BE2C (cell line): ENCODE measurements at regions not wholly inside any gene's neighbourhood (a gene's known extent, or its start where the extent isn't known, plus 50 kb on each side); places are given as distances from the start of the nearest gene placed in this dataset.

Experiments used
- DNase-seq: peaks from one replicate; pipeline ENCODE4 v3.0.0-alpha.2; 2020
- H3K27me3 ChIP-seq: fragments of 250-450 bp; sonication (Bioruptor Pico); 2 replicates; pipeline ENCODE4 v1.5.1; 2020; ENCODE audit warnings: mild to moderate bottlenecking
- H3K36me3 ChIP-seq: fragments of 250-450 bp; sonication (Bioruptor Pico); 2 replicates; pipeline ENCODE4 v1.5.1; 2020; ENCODE audit warnings: mild to moderate bottlenecking
- H3K4me1 ChIP-seq: fragments of 250-450 bp; sonication (Bioruptor Pico); 2 replicates; pipeline ENCODE4 v1.5.1; 2020
- H3K4me3 ChIP-seq: 2 replicates; pipeline ENCODE4 v1.5.1; 2011; ENCODE audit warnings: low read depth, low read length
- H3K9me3 ChIP-seq: fragments of 250-450 bp; sonication (Bioruptor Pico); 2 replicates; pipeline ENCODE4 v1.5.1; 2020
- TF ChIP-seq, protein P1 (sequence below): IDR thresholded peaks from 2 replicates; pipeline ENCODE4 v1.5.1; 2012; ENCODE audit warnings: mild to moderate bottlenecking, low read depth, low read length

DNA sequence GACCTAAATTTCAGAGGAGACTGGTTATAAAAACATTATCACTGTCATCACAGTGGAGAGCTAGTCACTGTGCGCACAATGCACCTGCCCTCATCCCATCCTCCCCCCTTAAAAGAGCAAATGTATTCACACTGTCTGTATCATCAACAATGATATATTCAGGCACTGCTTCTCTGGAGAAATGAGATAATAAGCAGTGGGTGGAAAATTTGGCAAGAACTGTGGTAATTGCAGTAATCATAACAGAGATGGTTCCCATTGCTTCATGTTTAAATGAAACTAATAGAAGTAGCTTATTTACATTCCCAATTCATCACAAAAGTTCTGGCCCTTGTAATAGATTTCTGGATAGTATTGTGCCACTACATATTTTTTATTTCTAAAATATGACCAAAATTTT lies 867.4 kb upstream of the ADGRL2 start:
- TF ChIP-seq, protein P1, sequence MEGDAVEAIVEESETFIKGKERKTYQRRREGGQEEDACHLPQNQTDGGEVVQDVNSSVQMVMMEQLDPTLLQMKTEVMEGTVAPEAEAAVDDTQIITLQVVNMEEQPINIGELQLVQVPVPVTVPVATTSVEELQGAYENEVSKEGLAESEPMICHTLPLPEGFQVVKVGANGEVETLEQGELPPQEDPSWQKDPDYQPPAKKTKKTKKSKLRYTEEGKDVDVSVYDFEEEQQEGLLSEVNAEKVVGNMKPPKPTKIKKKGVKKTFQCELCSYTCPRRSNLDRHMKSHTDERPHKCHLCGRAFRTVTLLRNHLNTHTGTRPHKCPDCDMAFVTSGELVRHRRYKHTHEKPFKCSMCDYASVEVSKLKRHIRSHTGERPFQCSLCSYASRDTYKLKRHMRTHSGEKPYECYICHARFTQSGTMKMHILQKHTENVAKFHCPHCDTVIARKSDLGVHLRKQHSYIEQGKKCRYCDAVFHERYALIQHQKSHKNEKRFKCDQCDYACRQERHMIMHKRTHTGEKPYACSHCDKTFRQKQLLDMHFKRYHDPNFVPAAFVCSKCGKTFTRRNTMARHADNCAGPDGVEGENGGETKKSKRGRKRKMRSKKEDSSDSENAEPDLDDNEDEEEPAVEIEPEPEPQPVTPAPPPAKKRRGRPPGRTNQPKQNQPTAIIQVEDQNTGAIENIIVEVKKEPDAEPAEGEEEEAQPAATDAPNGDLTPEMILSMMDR: no peak
- no peak overlapping the region for H3K4me3 ChIP-seq
- no peaks in the 10 kb centered on the region for H3K36me3 ChIP-seq

DNA sequence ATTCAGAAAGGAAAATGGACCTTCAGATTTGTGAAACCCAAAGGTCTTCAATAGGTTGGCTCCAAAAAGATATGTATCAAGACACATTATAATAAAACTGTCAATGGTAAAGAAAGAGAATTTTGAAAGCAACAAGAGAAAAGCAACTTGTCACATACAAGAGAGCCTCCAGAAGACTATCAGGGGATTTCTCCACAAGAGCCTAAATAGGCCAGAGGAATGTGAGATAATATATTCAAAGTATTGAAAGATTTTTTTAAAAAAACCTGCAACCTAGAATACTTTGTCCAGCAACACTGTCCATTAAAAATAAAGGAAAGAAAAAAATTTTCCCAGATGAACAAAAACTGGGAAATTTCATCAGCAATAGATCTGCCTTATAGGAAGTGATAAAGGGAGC lies 869.6 kb upstream of the ADGRL2 start:
- TF ChIP-seq, protein P1: no peak
- no peak for DNase-seq
- H3K9me3 ChIP-seq: no peaks in the 10 kb centered on the region
- H3K27me3 ChIP-seq: no peaks in the 10 kb centered on the region
- H3K36me3 ChIP-seq: no peaks in the 10 kb centered on the region
- H3K4me3 ChIP-seq: no peak overlapping the region
- H3K4me1 ChIP-seq: no peaks in the 10 kb centered on the region

More for the DNA sequence above, 867.4 kb upstream of the ADGRL2 start:
- Histone ChIP-seq H3K27me3 (no peaks in the 10 kb centered on the region), H3K4me1 (no peaks in the 10 kb centered on the region), H3K9me3 (no peaks in the 10 kb centered on the region)
- no peak for DNase-seq

DNA sequence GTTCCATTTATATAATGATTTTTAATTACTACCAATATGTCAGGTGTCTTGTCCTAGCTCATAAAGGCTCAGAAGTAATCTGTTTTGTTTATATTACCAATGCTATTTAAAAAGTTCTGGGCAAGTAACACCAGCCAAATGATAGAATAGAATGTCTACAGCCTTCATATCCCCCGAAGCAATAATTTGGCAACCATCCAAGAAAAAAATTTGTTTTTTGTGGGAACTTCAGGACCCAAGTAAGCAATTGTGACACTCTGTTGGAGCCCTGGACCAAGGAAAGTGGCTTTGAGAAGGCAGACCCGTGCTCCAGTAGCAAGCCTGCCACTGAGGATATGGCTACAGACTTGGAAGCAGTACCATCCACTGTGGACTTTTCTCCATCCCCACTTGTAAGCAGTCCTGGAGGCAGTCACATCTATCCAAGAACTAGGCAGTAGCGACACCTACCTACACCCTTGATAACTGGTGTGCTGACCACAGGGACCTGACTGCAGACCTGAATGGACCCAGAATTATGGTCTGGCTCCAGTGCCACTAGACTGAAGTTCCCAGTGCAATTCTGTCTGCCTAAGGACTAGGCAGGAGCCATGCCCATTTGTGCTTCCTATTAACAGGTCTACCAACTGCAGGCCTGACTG lies 870.7 kb upstream of the ADGRL2 start:
- TF ChIP-seq, protein P1: no peak
- Histone ChIP-seq H3K9me3 (no peaks in the 10 kb centered on the region), H3K36me3 (no peaks in the 10 kb centered on the region), H3K4me3 (no peak overlapping the region), H3K4me1 (no peaks in the 10 kb centered on the region), H3K27me3 (no peaks in the 10 kb centered on the region)
- no peak for DNase-seq

DNA sequence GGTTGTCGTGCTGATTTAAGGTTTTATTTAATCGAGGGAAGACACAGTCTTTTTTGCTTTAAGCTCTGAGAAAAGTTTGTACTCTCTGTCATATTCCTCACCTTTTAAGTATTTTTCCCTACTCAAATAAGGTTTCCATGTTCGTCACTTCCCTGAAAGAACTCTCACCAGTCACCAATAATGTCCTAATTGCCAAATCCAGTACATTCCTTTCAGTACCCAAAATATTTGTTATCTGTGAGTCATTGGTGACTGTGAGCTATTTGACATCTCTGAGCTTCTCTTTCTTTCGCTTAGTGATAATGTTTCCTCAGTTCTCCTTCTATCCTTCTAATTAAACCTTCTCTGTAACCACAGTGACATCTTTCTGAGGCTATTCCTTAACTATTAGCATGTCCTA lies 874.2 kb upstream of the ADGRL2 start:
- no peak for DNase-seq
- no peaks in the 10 kb centered on the region for H3K9me3 ChIP-seq
- TF ChIP-seq, protein P1: no peak
- no peaks in the 10 kb centered on the region for H3K27me3 ChIP-seq
- no peaks in the 10 kb centered on the region for H3K4me1 ChIP-seq
- no peak overlapping the region for H3K4me3 ChIP-seq
- H3K36me3 ChIP-seq: no peaks in the 10 kb centered on the region

DNA sequence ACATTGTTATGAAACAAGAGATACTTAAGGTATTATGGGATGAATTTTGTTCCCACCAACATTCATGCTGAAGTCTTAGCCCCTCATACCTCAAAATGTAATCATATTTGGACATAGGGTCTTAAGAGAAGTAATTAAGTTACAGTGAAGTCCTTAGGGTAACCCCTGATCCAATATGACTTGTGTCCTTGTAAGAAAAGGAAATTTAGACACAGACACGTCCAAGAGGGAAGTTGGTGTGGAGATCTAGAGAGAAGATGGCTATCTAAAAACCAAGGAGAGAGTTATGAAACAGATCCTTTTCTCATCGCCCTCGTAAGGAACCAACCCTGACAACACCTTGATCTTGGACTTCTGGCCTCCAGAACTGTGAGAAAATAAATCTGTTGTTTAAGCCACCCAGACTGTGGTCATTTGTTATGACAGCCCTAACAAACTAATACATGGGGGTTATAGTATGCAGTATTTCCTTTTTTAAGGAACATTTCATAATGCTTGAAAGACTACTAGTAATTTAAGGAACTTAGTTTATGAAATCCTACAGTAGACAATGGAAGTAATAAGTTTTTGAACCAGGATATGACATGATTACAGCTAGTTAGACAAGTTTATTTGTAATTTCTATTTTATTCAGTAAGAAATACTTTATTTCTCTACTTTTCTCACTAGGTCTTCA lies 875.5 kb upstream of the ADGRL2 start:
- H3K27me3 ChIP-seq: no peaks in the 10 kb centered on the region
- DNase-seq: no peak
- no peak overlapping the region for H3K4me3 ChIP-seq
- no peaks in the 10 kb centered on the region for H3K4me1 ChIP-seq
- TF ChIP-seq, protein P1: no peak
- no peaks in the 10 kb centered on the region for H3K9me3 ChIP-seq
- no peaks in the 10 kb centered on the region for H3K36me3 ChIP-seq

DNA sequence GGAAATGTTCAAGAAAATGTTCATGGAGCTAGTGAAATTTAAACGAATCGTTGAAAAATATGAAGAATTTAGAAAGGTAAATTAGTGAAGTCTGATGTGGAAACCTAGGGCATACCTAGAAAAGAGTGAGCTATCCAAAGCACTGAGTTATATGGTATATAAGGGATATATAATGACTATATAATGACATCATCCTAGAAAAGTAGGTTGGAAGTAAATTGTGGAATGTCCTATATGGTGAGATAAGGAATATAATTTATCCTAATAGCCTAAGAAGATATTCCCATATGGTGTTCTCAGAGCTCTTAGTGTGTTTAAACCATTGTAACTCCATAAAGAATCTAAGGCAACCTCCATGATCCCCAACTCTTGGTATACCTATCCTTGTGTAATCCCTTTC lies 876.4 kb upstream of the ADGRL2 start:
- H3K9me3 ChIP-seq: no peaks in the 10 kb centered on the region
- no peak for DNase-seq
- TF ChIP-seq, protein P1: no peak
- H3K36me3 ChIP-seq: no peaks in the 10 kb centered on the region
- H3K4me1 ChIP-seq: no peaks in the 10 kb centered on the region
- H3K27me3 ChIP-seq: no peaks in the 10 kb centered on the region
- H3K4me3 ChIP-seq: no peak overlapping the region
